ENCODE measurements at regions not wholly inside any gene's neighbourhood (a gene's known extent, or its start where the extent isn't known, plus 50 kb on each side); places are given as distances from the start of the nearest gene placed in this dataset.

GRCh38 chr1:55559842-55560241 is 344.7 kb upstream of the USP24 start (continued):
- TF ChIP-seq CHD7 (IDR thresholded peaks at IDR 0.05; ENCODE audit: insufficient replicate concordance, low read length) (no peak), CBX5 (IDR thresholded peaks at IDR 0.05; ENCODE audit: low read depth, low read length) (no peak), NANOG (IDR thresholded peaks at IDR 0.05; ENCODE audit: insufficient read depth, low read depth, low read length, poor library complexity, severe bottlenecking) (no peak), CEBPB (IDR thresholded peaks at IDR 0.05; ENCODE audit: low read depth, low read length) (no peak), YY1 (IDR thresholded peaks at IDR 0.05; ENCODE audit: low read depth, low read length) (no peak), EZH2 (IDR thresholded peaks at IDR 0.05; ENCODE audit: low read depth, low read length, severe bottlenecking) (no peak), SIN3A (conservative IDR thresholded peaks at IDR 0.05 in 1 of 2, IDR thresholded peaks at IDR 0.05 in 1 of 2; ENCODE audit: low read depth in 1 of 2, low read length in 2 of 2) (no peak)
- TF ChIP-seq, protein P1, sequence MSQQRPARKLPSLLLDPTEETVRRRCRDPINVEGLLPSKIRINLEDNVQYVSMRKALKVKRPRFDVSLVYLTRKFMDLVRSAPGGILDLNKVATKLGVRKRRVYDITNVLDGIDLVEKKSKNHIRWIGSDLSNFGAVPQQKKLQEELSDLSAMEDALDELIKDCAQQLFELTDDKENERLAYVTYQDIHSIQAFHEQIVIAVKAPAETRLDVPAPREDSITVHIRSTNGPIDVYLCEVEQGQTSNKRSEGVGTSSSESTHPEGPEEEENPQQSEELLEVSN (IDR thresholded peaks at IDR 0.05): no peak
- TF ChIP-seq, protein P2, sequence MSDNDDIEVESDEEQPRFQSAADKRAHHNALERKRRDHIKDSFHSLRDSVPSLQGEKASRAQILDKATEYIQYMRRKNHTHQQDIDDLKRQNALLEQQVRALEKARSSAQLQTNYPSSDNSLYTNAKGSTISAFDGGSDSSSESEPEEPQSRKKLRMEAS (IDR thresholded peaks at IDR 0.05): no peak
